ENCODE measurements at regions not wholly inside any gene's neighbourhood (a gene's known extent, or its start where the extent isn't known, plus 50 kb on each side); places are given as distances from the start of the nearest gene placed in this dataset.
"Not testable (repeated sequence)": the region's sequence is repeated elsewhere in the genome, so short reads cannot be mapped to it uniquely, and the experiment has no call there.

DNA sequence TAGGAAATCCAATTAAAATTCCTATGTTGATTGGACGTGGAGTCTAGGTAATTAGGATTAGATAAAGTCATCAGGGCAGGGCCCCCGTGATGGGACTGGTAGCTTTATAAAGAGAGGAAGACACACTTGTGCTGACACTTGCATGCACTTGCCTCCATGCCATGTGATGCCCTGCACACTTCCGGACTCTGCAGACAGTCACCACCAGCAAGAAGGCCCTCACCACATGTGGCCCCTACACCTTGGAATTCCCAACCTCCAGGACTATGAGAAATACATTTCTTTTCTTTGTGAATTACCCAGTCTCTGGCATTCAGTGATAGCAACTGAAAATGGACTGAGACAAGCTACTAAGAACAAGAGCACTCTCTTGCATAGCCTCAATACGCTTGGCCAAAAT lies 90.6 kb downstream of the CRYGS start:
- DNase-seq = no peak

DNA sequence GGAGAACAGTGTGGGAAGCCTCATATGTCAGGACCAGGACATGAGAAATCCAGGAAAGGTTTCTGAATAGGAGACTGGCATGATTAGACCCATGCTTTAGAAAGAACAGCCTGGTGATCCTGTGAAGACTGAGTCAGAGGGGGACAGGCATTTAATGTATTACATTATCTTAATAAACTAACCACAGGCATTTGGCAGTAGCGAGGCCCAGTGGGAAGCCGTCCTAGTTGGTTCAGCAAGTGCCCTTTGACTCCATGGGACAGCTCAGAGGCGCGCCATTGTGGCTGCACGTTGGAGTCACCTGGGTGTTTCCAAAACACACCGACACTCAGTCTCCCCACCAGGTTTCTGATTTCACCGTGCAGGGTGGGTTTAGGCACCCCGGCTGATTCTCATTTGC lies 90.5 kb upstream of the DGKG start:
- peak; percentile 65 for DNase-seq

DNA sequence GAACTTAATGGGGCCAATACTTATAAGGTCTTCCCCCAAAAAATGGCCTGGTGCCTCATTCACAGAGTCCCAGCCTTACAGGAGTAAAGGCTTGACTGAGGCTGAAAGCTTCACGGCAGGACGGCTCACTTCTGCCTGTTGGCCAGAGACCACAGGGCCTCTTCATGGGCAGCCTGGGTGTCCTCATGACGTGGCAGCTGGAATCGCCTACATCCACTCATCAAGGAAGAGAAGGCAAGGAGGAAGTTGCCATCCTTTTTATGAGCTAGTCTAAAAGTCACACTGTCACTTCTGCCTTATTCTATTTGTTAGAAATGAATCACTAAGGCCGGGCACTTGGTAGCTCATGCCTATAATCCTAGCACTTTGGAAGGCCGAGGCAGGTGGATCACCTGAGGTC lies 89.3 kb upstream of the DGKG start:
- no peak for DNase-seq

DNA sequence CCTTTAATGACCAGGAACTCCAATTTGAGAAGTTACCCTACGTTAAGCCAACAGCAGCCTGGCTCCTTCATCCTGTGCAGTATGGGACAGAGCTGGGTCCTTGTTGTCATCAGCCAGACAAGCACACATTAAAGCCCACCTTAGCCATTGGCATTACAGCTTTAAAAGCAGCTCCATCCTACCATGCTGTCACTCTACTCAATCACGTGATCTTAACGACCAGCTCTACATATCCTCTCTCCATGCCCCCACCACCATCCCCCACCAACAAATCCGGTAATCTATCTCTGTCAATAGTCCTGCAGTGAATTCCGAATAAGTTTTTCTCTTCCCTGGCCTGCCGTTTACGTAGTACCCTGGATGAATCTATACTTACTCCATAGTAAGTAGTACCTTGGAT lies 82.9 kb upstream of the DGKG start:
- DNase-seq = no peak

DNA sequence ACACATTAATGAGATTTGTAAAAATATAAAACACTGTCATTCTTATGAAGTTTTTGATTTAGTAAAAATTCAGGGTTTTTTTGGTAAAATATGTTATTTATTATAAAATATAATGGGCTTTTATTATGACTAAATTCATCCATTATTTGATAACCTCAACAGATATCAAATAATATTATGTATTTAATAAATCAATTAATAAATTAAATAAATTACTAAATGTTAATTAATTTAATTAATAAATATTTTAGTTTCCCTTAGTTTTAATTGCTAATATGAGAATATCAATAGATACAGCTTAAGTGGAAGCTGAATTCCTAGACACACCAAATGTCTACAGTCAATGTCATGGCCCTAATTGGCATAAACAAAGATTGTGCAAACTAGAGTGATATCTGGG lies 82.3 kb upstream of the DGKG start:
- DNase-seq = no peak

DNA sequence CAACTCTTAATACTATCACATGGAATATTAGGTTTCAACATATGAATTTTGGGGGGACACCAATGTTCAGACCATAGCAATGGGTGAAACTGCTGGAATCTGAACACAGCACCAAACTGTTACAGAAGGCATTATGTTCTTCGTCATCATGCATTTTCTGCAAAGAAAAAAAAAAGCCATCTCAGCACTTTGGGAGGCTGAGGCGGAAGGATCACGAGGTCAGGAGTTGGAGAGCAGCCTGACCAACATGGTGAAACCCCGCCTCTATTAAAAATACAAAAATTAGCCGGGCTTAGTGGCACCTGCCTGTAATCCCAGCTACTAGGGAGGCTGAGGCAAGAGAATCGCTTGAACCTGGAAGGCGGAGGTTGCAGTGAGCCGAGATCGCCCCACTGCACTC lies 80.9 kb upstream of the DGKG start:
- DNase-seq = not testable (repeated sequence)

DNA sequence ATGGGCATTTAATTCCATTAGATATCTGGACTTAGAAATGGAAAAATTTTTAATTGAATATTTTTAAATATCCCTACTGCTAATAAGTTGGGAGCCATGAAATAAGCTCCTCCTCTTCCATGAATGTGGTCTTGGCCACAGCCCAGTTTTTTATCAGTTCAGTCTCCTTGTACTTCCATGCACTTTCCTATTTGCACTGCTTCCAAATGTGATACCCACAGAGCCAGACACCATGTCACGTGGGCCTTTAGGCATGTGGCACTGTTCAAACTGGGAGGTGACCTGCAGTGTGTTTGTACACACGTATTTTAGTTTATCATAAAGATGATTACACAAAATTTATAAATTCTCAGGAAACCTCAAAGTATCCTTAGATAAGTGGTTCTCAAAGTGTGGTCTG lies 80.1 kb upstream of the DGKG start:
- no peak for DNase-seq

DNA sequence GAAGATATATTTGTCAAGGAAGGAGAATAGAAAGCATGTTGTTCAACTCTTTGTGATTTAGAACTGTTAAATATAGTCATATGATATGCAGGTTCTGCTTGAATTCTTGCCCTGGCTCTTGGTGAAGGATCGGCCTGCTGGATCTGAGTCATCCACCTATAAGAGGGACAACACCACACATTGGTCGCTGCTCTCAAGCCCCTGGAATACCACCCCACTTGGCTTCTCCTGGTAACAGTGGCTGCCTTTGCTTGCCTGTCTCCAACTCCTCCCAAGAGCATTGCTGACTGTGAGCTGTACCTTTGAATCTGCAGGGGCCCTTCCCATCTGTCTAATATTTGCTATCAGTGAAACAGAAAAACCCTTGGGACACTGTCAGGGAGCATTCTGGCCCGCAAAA lies 78.9 kb upstream of the DGKG start:
- DNase-seq = no peak

DNA sequence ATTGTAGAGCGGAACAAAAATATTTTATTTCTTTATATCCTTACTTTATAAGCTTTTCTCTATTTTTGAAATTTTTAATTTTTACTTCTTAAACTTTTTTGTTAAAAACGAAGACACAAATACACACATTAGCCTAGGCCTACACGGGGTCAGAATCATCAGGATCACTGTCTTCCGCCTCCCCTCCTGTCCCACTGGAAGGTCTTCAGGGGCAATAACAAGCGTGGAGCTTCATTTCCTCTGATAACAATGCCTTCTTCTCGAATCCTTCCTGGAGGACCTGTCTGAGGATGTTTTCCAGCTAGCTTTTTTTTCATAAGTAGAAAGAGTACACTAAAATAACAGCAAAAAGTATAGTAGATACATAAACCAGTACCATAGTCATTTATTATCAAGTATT lies 77.7 kb upstream of the DGKG start:
- DNase-seq = no peak

DNA sequence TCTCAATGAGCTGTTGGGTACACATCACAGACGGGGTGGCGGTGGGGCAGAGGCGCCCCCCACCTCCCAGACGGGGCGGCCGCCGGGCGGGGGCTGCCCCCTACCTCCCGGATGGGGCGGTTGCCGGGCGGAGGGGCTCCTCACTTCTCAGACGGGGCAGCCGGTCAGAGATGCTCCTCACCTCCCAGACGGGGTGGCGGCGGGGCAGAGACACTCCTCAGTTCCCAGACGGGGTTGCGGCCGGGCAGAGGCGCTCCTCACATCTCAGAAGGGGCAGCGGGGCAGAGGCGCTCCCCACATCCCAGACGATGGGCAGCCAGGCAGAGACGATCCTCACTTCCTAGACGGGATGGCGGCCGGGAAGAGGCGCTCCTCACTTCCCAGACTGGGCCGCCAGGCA lies 73.3 kb upstream of the DGKG start:
- DNase-seq = not testable (repeated sequence)

DNA sequence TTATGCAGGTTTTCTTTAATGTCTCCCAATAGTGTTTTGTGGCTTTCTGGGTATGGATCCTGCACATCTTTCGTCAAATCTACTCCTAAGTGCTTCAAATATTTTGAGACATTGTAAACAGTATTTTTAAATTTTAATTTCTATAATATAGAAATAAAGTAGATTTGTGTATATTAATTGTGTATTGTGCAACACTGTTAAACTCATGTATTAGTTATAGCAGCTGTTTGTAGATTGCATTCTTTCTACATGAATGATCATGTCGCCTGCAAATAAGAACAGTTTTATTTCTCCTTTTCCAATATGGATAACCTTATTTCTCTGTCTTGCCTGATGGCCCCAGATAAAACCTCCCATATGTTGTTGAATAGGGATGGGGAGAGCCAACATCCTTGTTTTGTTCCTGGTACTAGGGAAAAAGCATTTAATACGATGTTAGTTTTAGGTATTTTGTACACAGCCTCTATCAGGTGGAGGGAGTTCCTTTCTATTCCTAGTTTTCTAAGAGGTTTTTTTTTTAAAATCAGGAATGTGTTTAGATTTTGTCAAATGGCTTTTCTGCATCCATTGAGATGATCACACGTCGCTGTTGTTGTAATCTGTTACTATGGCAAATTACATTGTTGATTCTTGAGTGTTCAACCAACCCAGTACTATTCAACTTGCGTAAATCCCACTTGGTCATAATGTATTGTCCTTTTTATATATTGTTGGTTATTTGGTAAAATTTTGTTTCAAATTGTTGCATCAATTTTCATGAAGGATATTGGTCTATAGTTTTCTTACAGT lies 71.1 kb upstream of the DGKG start:
- no peak for DNase-seq

DNA sequence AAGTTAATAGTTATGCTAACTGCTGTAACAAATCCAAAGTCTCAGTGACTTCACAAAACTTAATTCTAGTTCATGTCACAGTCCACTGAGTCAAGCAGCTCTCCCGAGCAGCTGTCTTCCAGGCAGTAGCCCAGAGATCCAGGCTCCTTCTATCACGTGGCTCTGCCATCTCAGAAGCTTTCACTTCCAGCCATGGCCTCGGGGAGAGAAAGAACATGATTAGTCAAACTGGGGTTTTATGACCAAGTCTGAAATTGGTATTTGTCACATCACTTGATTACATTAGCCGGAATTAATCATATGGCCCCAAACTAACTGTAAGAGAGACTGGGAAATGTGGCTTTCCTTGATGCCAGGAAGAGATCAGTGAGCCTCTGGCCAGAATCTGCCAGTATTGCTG lies 70.2 kb upstream of the DGKG start:
- DNase-seq = peak; percentile 11

DNA sequence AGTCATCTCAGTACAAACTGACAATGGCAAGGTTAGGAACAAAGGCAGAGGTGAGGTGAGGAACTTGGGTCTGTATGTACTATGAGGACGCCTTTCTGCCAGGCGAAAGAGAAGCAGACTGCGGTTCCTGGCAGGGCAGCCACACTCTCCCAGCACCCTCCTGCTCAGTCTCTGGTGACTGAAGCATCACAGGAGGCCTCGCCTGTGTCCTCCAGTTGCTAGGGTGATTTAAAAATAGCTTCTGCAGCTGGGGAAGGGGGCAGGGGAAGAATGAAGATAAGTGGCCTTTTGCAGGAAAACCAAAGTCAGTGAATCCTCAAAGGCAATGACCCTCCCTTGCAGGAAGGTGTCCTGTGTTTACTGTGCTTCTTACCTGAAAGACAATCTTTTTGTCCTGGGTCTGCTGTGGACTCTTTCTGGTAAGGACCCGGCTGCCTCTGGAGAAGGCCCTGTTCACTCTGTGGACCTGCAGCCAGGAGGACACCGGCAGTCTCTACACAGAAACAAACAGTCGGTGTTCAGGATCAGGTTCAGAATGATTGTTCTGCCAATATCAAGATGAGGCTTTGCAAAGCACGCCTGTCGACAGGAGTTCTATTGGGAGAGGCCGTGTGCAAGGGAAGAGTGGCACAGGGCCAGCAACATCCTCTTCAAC lies 65.7 kb upstream of the DGKG start:
- DNase-seq = peak; percentile 56

DNA sequence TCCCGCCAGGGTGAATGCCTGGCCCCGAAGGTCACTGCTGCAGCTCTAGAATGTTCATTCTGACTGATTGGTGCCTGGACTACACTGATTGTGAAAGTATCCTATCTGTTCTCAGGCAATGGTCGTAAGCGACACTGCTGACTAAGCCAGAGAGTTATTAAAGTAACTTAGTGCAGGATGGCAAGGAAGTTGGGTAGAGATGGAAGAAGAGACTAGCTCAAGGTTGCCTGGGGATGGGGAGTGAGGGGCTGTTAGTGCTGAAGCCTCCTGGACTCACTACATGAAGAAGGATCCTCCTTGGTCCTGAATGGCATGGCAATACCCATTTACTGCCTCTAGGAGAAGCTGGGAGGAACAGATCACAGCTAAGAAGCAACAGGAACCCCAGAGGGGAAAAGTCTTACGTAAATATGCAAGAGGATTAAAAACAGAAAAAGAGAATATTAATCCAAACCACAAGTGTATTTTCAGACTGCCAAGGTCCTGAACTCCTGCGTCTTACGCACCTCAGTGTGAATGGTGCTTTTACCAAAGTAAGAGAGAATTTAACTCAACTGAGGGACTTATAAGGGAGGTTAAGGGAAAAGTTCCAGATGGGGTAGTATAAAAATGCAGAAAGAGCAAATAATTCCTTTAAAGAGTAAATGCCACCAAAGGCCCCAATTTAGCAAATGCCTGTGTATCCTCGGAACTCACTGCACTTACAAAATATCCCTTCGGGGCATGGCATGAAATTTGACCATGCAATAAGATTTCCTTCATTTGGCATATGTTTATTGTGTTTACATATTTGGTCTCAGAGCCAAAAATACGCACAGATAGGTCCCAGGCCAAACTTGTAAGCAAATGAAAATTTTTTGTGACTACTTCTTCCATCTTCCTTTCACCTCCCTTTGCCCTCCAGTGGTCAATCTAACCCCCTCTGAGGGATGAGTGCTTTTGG lies 64.0 kb upstream of the DGKG start:
- DNase-seq = peak; percentile 55

DNA sequence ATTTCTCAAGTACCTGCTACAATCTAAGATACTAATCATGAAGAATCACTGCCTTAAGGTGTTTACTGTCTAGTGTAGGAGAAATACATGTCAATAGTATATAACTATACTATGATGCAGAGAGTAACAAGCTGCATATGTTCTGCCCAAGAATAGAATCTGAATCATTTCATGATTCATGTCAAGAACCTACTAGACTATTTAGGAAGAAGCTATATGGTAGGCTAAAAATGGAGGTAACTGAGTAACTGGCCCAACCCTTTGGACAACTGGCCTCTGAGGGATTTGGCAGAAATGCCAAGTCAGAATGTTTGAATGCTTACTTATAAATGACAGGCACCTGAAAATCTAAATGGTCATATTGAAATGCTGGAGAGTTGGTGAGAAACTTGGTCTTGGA lies 59.9 kb upstream of the DGKG start:
- DNase-seq = peak; percentile 48

DNA sequence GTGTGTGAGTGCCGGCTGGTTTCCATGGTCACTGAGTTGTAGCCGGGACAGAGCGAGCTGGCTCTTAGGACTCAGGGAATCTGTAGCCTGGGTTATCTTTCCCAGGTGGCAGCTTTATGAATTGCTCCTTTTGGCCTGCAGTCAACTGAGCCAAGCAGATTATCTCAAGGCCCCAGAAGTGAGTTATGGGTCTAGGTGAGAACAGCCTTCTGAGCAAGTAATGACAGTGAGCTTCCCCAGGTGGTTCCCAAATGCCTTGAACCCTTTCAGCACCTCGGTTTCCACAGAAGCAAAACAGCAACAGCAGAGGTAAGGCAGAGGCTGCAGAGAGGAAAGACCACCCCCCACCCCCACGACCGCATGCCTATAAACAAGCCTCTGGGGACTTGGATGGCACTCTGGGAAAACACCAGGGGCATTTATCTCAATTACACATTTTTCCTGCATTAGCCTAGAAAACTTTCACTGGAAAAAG lies 56.7 kb upstream of the DGKG start:
- DNase-seq = peak; percentile 69

DNA sequence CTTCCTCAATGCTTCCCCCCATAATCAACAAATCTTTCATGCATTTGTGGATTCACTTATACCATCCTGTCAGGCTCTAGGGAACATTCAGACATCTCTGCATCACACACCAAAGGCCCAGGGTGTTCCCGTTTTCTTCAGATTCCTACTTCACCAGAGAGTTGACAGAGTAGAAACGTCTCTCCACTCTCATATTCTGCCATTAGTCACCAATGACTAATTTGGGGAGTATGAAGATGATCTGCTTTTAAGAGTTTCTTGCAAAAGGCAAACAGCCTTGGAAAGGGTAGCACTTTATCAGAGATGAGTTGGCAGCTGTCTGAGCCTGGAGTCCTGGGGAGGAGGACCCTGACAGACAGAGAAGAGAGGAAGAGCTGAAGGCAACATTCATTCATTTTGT lies 55.8 kb upstream of the DGKG start:
- DNase-seq = peak; percentile 96

DNA sequence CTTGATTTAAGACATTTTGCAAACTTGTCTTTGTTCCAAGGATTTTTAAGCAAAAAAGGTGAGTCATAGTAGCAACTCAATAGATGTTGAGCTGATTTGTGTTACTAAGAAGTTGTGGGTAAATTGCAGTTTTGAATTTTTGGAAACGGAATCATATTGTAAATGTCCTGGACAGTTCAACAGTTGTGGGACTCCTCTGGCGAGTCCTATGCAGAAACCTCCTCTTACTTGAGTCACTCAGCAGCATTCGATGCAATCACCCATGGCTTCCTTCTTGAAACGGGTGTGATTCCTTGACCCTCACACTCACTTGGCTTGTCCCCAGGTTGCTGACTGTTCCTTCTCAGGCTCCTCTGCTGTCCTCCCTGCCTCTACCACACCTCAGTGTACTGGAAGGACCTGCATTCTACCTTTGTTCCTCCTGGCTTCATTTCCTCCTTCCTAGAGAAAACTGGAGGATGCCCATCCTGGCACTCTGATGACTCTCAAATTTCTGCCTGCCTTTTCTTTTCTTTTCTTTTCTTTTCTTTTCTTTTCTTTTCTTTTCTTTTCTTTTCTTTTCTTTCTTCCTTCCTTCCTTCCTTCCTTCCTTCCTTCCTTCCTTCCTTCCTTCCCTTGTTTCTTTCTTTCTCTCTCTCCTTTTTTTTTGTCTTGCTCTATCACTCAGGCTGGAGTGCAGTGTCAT lies 52.8 kb upstream of the DGKG start:
- peak; percentile 95 for DNase-seq

DNA sequence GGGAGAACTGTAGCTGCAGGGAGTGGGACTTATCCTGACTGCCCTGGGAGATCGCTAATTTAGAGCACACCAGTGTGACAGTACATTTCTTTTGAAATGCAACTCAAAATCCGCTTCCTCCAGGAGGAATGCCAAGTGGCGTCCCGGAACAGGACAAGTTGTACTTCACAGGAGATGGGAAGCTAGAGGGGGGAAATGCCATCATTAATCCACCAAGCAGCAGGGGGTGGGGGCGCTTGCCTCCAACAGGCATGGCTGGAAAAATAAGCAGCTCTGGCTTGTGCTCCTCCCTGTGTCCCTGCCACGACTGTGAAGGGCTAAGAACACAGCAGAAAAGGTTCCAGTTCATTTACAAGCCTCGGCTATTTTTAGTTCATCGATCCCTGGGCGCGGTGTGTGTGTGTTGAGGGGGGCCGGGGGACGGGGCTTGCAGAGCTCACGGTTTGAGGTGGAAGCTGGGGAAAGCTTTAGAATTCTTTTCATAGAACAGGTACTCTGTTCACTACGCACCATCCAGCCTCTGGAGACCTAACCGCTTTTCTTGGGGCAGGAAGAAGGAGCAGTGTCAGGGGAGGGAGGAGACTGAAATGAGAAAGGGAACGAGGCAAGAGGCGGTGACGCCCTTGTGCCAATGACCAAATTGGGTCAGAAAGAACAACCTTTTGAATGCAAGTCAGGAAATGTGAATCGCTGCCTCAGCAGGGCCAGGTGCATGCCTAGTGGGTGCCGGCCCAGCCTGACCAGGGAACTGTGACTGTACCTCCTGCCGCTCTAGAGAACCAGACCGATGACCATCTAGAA lies 51.8 kb upstream of the DGKG start:
- DNase-seq = peak; percentile 59

DNA sequence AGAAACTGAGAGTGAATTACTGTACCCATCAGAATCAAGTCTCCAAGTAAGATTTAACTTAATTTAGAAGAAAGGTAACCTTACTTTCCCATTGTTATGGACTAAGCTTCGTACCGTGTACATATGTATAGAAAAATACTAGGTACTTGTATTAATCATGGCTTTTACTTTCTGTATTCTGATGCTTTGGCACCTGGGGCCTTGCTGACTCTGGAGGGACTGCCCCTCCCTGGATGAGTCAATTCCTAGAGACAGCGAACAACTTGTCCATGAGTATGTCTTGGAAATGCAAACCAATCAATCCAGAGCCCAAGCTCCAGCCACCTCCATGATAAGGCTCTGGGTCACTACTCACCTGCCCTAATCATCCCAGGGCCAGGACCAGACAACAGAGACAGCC lies 50.0 kb upstream of the DGKG start:
- DNase-seq = no peak
